LNCAP (cell line): ENCODE measurements at regions not wholly inside any gene's neighbourhood (a gene's known extent, or its start where the extent isn't known, plus 50 kb on each side); places are given as distances from the start of the nearest gene placed in this dataset.

Source experiments
- TF ChIP-seq, protein P1 (sequence below): fragments of 450-650 bp; IDR thresholded peaks from 2 replicates; pipeline ENCODE4 v1.5.1; 2017; ENCODE audit warnings: mild to moderate bottlenecking

DNA sequence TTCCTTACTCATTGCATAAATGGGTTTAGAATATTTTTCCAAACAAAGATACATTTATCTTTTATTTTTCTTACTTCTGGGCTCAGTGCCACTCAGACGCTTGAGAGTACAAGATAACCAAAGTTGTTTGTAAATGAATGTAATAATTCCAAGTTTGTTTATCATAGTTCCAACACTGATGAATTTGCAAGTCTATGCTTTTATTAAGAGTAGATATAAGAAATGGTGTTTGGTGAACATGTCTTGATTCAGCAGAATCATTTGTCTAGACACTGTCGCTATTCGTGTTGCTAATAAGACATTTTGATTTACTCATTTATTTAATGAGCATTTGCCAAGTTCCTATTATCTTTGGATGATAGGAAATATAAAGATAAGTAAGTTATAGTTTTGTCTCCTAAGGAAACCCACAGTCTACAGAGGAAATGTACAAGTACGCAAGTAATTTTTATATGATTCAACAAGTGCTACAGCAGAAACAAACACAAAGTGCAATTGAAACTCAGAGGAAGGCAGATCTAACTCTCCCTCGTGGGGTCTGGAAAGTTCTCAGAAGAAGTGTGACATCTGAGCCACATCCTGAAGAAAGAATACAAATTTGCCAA is 132.8 kb upstream of the FSCB start:
- TF ChIP-seq, protein P1, sequence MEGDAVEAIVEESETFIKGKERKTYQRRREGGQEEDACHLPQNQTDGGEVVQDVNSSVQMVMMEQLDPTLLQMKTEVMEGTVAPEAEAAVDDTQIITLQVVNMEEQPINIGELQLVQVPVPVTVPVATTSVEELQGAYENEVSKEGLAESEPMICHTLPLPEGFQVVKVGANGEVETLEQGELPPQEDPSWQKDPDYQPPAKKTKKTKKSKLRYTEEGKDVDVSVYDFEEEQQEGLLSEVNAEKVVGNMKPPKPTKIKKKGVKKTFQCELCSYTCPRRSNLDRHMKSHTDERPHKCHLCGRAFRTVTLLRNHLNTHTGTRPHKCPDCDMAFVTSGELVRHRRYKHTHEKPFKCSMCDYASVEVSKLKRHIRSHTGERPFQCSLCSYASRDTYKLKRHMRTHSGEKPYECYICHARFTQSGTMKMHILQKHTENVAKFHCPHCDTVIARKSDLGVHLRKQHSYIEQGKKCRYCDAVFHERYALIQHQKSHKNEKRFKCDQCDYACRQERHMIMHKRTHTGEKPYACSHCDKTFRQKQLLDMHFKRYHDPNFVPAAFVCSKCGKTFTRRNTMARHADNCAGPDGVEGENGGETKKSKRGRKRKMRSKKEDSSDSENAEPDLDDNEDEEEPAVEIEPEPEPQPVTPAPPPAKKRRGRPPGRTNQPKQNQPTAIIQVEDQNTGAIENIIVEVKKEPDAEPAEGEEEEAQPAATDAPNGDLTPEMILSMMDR, result no peak

DNA sequence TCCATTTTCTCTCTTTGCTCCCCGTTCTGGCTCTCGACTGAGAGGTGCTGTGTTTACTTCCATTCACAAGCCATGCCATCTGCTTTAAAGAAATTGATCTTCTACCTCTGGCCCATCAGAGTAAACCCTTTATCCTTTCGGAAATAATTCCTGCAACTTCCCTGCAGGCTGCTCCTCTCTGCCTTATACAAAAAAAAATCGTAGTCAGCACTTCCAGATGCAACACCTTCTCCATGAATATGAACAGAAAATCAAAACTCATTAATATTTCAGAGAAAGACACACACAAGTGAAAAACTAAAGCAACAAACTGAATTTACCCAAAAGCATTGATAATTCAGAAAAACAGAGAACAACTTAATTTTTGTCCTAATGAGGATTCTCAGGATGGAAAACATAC is 127.6 kb upstream of the FSCB start:
- TF ChIP-seq, protein P1, result no peak

DNA sequence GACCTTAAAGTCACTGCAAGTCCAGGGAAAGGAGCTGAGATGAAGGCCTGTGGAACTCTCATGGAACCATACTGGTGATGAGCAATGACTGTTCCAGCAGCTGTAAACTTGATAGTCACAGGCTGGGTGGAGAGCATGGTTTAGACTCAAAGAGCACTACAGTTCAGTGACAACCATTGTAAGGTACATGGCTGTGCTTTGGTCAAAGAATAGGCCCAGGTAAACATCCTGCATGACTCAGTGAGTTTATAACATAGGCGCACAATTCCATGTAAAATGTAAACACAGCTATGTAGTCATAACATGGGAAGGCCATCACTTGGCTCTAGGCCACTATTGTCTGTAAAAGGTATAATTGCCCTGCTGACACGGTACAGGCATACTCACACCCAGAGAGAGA is 119.3 kb upstream of the FSCB start:
- TF ChIP-seq, protein P1, result no peak

DNA sequence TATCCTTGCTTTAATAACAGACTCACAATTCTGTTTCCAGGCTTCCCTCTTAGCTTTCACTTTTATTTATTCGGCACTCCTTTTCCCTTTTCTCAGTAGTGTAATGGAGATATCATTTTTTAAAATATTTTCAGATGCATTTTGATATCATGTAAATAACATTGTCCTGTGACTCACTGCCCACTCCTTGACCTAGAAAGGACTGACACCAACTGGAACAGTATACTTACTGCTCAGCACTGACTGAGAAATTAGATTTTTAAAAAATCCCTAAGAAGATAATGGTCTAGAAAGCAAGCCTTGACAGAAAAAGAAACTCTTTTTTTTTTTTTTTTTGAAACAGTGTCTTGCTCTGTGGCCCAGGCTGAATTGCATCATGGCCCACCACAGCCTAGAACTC is 118.0 kb upstream of the FSCB start:
- TF ChIP-seq, protein P1, result no peak

DNA sequence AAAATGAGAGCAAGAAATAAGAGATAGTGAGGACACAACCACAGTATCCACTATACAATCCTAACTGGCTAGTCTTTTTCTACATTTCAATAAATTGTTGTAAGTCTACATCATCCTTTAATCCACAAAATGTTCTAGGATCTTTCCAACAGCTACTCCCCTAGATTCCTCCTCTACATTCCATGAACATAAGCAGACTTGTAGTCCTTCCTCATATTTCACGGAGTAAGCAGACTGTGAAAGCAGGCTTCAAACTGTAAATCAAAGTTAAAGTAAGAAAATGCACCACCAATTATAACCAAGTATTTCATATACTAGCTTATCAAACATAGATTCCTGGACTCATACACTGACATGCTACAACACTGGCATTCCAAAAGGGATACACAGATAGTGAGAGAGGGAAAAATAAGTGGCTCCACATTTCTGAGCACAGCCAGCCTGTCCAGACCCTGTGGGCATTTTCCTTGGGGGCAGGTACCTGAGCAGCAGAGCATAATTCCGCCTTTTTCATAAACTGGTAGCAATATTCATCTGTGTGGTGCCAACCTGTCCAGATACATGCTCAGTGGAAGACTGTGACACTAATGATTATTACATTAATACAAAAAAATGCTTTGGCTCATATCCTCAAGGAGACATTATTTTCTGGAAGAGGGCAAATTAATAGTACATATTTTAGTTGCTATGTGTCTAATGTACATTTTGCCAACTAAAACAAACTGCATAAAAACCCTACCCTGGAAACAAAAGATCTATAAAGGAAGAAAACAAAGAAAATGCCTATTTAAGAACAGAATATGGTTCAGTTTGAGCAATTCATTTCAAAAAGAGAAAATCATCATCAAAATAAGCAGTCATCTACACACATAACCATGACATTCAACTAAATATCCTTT is 113.3 kb upstream of the FSCB start:
- TF ChIP-seq, protein P1, result no peak

DNA sequence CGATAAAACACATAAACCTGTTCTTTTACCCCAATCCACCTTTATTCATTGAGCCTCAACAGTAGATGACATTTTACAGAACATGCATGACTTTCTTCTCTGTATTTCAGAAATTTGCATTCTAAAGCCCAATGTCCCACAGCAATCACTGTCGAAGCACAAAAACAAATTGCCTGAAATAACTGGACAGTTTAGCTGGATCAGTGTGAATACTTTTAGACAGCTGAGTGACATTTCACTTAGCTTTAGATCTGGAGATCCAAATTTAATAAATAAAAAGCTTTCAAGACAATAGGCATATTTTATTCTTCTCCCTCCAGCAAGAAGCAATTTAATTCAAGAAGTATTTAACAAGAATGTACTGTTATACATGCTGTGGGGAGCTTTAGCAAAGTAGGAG is 109.1 kb upstream of the FSCB start:
- TF ChIP-seq, protein P1, result no peak

DNA sequence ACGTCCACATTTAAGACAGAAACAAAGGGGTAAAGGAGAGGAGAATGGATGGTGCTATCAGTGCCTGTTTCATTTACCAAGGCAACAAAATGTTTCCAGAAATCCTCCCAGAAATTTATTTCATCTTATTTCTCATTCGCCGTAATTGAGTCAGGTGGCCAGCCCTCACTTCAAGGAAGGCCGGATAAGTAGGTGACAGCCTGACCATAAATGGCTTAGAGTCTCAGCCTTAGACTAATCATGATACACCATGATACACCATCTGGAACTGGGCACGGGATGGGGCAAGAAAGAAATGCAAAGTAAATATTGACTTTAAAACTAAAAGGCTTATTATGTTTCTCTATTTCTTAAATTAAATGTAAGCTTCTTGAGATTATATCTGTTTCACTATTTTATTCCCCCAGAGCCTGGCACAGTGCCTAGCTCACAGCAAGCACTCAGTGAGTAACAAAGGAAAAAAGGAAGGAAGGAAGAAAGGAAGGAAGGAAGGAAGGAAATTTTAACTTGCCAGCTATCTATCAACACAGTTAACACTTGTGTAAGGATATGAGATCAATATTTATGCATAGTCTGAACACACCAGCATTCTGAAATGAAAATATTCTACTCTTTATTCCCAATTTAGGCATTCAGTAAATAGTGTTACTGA is 106.1 kb upstream of the FSCB start:
- TF ChIP-seq, protein P1, result no peak
